Spleen (tissue), 7 donors: ENCODE measurements at regions not wholly inside any gene's neighbourhood (a gene's known extent, or its start where the extent isn't known, plus 50 kb on each side); places are given as distances from the start of the nearest gene placed in this dataset.

Experiments
- POLR2AphosphoS5 ChIP-seq, 3 donors: sonication (generic); formaldehyde crosslinking; IDR thresholded peaks; one replicate each; pipeline ENCODE4 v1.5.1; 2017; ENCODE audit warnings: antibody characterized with exemption in 3 of 3
- TF ChIP-seq, protein P1 (sequence below), 11 experiments: fragments of 200-600 bp in 7 of 11; fragments of 450-650 bp in 4 of 11; sonication (generic) in 4 of 11; IDR thresholded peaks in 8 of 11; conservative IDR thresholded peaks in 3 of 11; 1 replicate in 7 of 11; 2 replicates in 4 of 11; pipeline versions ENCODE4 v1.4.0 to v1.8.0; 2016 to 2021; ENCODE audit warnings: antibody characterized with exemption in 11 of 11, inconsistent platforms in 4 of 11, mild to moderate bottlenecking in 1 of 11
- donor health status: DM: no; HTN: no; CAD: no; lungs with moderate emphysema.
- donor health status: DM: no; HTN: no; CAD: no.
- donor health status: DM: no; HTN: no; CAD: no.

DNA sequence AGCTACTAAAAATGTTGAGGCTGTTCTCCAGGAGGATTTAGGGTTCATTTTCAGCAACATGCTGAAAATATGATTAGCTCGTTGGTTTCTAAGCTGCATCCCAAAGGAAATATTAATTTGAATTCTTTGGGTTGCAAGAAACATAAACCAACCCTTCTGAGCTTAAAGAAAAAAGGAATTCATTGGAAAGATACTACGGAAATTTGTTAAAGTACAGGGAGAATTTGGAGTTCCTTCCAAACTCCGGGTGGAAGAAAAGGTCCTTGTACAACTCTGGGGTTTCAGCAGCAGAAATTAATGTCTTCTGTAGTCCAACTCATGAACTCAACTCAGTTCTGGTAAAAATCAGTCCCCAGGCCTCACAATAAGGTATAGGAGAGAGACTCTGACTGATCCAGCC, 712.9 kb downstream of the UTRN start:
- no peak for TF ChIP-seq POLR2AphosphoS5 (IDR thresholded peaks at IDR 0.05)
- TF ChIP-seq, protein P1, sequence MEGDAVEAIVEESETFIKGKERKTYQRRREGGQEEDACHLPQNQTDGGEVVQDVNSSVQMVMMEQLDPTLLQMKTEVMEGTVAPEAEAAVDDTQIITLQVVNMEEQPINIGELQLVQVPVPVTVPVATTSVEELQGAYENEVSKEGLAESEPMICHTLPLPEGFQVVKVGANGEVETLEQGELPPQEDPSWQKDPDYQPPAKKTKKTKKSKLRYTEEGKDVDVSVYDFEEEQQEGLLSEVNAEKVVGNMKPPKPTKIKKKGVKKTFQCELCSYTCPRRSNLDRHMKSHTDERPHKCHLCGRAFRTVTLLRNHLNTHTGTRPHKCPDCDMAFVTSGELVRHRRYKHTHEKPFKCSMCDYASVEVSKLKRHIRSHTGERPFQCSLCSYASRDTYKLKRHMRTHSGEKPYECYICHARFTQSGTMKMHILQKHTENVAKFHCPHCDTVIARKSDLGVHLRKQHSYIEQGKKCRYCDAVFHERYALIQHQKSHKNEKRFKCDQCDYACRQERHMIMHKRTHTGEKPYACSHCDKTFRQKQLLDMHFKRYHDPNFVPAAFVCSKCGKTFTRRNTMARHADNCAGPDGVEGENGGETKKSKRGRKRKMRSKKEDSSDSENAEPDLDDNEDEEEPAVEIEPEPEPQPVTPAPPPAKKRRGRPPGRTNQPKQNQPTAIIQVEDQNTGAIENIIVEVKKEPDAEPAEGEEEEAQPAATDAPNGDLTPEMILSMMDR (IDR thresholded peaks at IDR 0.05 in 8 of 11, conservative IDR thresholded peaks at IDR 0.05 in 3 of 11): no peak
